ENCODE measurements at regions not wholly inside any gene's neighbourhood (a gene's known extent, or its start where the extent isn't known, plus 50 kb on each side); places are given as distances from the start of the nearest gene placed in this dataset.

GRCh38 chr12:92210071-92210470 is 64.4 kb upstream of the BTG1 start:
- Histone ChIP-seq H3K9me2 (ENCODE audit: insufficient read depth) (no peaks in the 10 kb centered on the region), H4K20me1 (replicated peaks; ENCODE audit: insufficient read depth) (no peaks in the 10 kb centered on the region), H3K79me2 (replicated peaks; ENCODE audit: insufficient read depth) (no peaks in the 10 kb centered on the region), H3K4me1 (ENCODE audit: insufficient read depth) (peaks cover 4% of the 10 kb centered on the region), H3K4me3 (no peak overlapping the region), H3K4me2 (no peak overlapping the region), H2AFZ (peak overlapping the region; percentile 43; the same call in 1 of the 2 replicates), H3K27ac (ENCODE audit: low read depth) (no peak overlapping the region), H3K36me3 (ENCODE audit: insufficient read depth) (no peaks in the 10 kb centered on the region), H3F3A (replicated peaks; ENCODE audit: low read depth) (no peaks in the 10 kb centered on the region), H3K27me3 (ENCODE audit: insufficient read depth) (no peaks in the 10 kb centered on the region)
- Mint-ChIP-seq H3K27ac (no peak overlapping the region), H3K27me3 (ENCODE audit: insufficient read depth, low read depth, poor library complexity) (no peaks in the 10 kb centered on the region), H3K4me1 (peaks cover 2% of the 10 kb centered on the region; the same call in 1 of the 3 replicates), H3K9me3 (peaks cover 8% of the 10 kb centered on the region; the same call in 2 of the 3 replicates), H3K36me3 (ENCODE audit: low read depth) (no peaks in the 10 kb centered on the region), H3K4me3 (no peak overlapping the region)
- no peak for ATAC-seq
- TF ChIP-seq JUNB (IDR thresholded peaks at IDR 0.05; ENCODE audit: unreplicated experiment) = no peak
- no peak for DNase-seq (ENCODE audit: low spot score)

- DNase-seq (ENCODE audit: low spot score) = no peak
- Histone ChIP-seq H3K4me3 (no peak overlapping the region), H3K4me2 (no peak overlapping the region), H3F3A (replicated peaks; ENCODE audit: low read depth) (no peaks in the 10 kb centered on the region), H2AFZ (peak overlapping the region; percentile 85; the same call in 1 of the 2 replicates), H3K27me3 (ENCODE audit: insufficient read depth) (no peaks in the 10 kb centered on the region), H3K4me1 (ENCODE audit: insufficient read depth) (peaks cover 4% of the 10 kb centered on the region), H4K20me1 (replicated peaks; ENCODE audit: insufficient read depth) (no peaks in the 10 kb centered on the region), H3K9me2 (ENCODE audit: insufficient read depth) (no peaks in the 10 kb centered on the region), H3K27ac (ENCODE audit: low read depth) (no peak overlapping the region), H3K36me3 (ENCODE audit: insufficient read depth) (no peaks in the 10 kb centered on the region), H3K79me2 (replicated peaks; ENCODE audit: insufficient read depth) (no peaks in the 10 kb centered on the region)
- no peak for TF ChIP-seq STAT1 (IDR thresholded peaks at IDR 0.05; ENCODE audit: unreplicated experiment)
- TF ChIP-seq EZH2 (IDR thresholded peaks at IDR 0.05; ENCODE audit: low read depth, unreplicated experiment) = no peak
- no peak for TF ChIP-seq EZH2phosphoT487 (IDR thresholded peaks at IDR 0.05; ENCODE audit: unreplicated experiment)
- no peak for TF ChIP-seq POLR2AphosphoS5 (IDR thresholded peaks at IDR 0.05; ENCODE audit: low read depth)
- no peak for TF ChIP-seq JUNB (IDR thresholded peaks at IDR 0.05; ENCODE audit: unreplicated experiment)
- no peak for TF ChIP-seq ZNF114 (CRISPR knock-in tag; IDR thresholded peaks at IDR 0.05)
- TF ChIP-seq ZNF462 (CRISPR knock-in tag; IDR thresholded peaks at IDR 0.05) = no peak
- TF ChIP-seq NANOG (IDR thresholded peaks at IDR 0.05; ENCODE audit: borderline replicate concordance) = no peak
- no peak for ATAC-seq
- peaks cover 8% of the 10 kb centered on the region; the same call in 2 of the 3 replicates for H3K9me3 Mint-ChIP-seq
- no peak overlapping the region for H3K4me3 Mint-ChIP-seq
- H3K36me3 Mint-ChIP-seq (ENCODE audit: low read depth) = no peaks in the 10 kb centered on the region
- no peaks in the 10 kb centered on the region for H3K27me3 Mint-ChIP-seq (ENCODE audit: insufficient read depth, low read depth, poor library complexity)
- peaks cover 2% of the 10 kb centered on the region; the same call in 1 of the 3 replicates for H3K4me1 Mint-ChIP-seq
- no peak overlapping the region for H3K27ac Mint-ChIP-seq
Measured at GRCh38 chr12:92208613-92209121, 63.0 kb upstream of the BTG1 start.

All from GM23338 (cell line).